Spleen (tissue), 7 donors: ENCODE measurements at regions not wholly inside any gene's neighbourhood (a gene's known extent, or its start where the extent isn't known, plus 50 kb on each side); places are given as distances from the start of the nearest gene placed in this dataset.

ENCODE experiments used
- CTCF ChIP-seq, 11 experiments: fragments of 200-600 bp in 7 of 11; fragments of 450-650 bp in 4 of 11; sonication (generic) in 4 of 11; IDR thresholded peaks in 8 of 11; conservative IDR thresholded peaks in 3 of 11; 1 replicate in 7 of 11; 2 replicates in 4 of 11; pipeline versions ENCODE4 v1.4.0 to v1.8.0; 2016 to 2021; ENCODE audit warnings: antibody characterized with exemption in 11 of 11, inconsistent platforms in 4 of 11, mild to moderate bottlenecking in 1 of 11
- POLR2A ChIP-seq, 3 donors: fragments of 450-650 bp; IDR thresholded peaks; one replicate each; pipeline ENCODE4 v1.5.1; 2017; ENCODE audit warnings: antibody characterized with exemption in 3 of 3, mild to moderate bottlenecking in 1 of 3
- POLR2AphosphoS5 ChIP-seq, 3 donors: sonication (generic); formaldehyde crosslinking; IDR thresholded peaks; one replicate each; pipeline ENCODE4 v1.5.1; 2017; ENCODE audit warnings: antibody characterized with exemption in 3 of 3
- donor health status: DM: no; HTN: no; CAD: no; lungs with moderate emphysema.
- donor health status: DM: no; HTN: no; CAD: no.
- donor health status: DM: no; HTN: no; CAD: no.

DNA sequence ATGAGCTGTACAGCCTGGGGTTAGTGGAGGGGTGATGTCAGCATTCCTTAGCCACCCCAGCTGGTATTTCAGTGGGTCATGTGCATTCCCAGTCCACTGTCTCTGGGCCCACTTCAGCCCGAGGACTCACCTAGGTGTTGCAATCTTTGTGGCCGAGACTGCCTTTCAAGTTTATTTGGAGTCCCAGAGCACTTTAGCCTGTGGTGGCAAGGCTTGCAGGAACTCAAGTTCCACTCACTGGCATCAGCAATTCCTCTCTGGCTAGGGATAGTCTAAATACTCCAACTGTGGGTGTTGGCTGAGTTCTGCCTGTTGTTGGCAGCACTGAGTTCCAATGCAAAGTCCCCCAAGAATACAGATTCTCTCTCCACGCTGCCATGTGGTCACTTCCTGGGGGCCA is 191.6 kb upstream of the PGR start:
- TF ChIP-seq CTCF (IDR thresholded peaks at IDR 0.05 in 8 of 11, conservative IDR thresholded peaks at IDR 0.05 in 3 of 11) (no peak), POLR2AphosphoS5 (IDR thresholded peaks at IDR 0.05) (no peak), POLR2A (IDR thresholded peaks at IDR 0.05) (no peak)
